AG09319 (cell line): ENCODE measurements at regions not wholly inside any gene's neighbourhood (a gene's known extent, or its start where the extent isn't known, plus 50 kb on each side); places are given as distances from the start of the nearest gene placed in this dataset.
"Not testable (repeated sequence)": the region's sequence is repeated elsewhere in the genome, so short reads cannot be mapped to it uniquely, and the experiment has no call there.

Experiments
- DNase-seq: peaks from one replicate; pipeline ENCODE4 v3.0.0-alpha.2; 2010; ENCODE audit warnings: low read depth; ENCODE audit errors: extremely low read depth
- TF ChIP-seq, protein P1 (sequence below): IDR thresholded peaks from 2 replicates; pipeline ENCODE4 v1.5.1; 2011; ENCODE audit warnings: low read depth, mild to moderate bottlenecking, inconsistent platforms, low read length, moderate library complexity

DNA sequence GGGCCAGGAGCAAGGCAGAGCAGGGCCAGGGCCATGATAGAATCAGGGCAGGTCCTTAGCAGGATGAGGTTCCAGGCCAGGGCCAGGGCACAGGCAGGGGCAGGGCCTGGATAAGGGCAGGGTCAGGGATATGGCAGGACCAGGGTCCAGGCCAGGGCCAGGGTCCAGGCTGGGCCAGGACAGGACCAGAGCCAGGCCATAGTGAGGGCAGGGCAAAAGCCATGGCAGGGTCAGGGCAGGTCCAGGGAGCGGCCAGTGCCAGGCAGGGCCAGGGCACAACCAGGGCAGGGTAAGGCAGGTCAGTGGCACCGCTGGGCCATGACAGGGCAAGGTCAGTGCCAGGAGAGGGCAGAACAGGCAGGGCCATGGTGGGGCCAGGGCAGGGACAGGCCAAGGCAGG is 152.2 kb downstream of the LIPI start:
- no peak for DNase-seq
- TF ChIP-seq, protein P1, sequence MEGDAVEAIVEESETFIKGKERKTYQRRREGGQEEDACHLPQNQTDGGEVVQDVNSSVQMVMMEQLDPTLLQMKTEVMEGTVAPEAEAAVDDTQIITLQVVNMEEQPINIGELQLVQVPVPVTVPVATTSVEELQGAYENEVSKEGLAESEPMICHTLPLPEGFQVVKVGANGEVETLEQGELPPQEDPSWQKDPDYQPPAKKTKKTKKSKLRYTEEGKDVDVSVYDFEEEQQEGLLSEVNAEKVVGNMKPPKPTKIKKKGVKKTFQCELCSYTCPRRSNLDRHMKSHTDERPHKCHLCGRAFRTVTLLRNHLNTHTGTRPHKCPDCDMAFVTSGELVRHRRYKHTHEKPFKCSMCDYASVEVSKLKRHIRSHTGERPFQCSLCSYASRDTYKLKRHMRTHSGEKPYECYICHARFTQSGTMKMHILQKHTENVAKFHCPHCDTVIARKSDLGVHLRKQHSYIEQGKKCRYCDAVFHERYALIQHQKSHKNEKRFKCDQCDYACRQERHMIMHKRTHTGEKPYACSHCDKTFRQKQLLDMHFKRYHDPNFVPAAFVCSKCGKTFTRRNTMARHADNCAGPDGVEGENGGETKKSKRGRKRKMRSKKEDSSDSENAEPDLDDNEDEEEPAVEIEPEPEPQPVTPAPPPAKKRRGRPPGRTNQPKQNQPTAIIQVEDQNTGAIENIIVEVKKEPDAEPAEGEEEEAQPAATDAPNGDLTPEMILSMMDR, result no peak

DNA sequence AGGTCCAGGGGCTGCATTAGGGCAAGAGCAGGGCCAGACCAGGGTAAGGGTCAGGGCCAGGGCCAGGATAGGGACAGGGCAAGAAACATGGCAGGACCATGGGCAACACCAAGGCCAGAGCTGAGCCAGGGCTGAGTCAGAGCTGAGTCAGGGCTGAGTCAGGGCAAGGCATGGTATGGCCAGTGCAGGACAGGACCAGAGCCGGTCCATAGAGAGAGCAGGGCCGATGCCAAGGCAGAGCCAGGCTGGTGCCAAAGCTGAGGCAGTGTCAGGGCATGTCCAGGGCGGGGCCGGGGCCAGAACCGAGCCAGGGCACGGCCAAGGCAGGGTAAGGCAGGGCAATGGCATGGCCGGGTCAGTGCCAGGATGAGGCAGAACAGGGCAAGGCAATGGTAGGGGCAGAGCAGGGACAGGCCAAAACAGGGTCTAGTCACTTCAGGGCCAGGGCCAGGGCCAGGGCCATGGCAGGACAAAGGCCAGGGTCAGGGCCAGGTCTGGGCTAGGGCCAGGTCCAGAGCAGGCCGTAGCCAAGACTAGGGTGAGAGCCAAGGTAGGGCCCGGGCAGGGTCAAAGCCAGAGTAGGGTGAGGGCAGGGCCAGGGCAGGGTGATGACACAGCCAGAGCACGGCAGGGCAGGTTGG is 152.8 kb downstream of the LIPI start:
- DNase-seq, result not testable (repeated sequence)

DNA sequence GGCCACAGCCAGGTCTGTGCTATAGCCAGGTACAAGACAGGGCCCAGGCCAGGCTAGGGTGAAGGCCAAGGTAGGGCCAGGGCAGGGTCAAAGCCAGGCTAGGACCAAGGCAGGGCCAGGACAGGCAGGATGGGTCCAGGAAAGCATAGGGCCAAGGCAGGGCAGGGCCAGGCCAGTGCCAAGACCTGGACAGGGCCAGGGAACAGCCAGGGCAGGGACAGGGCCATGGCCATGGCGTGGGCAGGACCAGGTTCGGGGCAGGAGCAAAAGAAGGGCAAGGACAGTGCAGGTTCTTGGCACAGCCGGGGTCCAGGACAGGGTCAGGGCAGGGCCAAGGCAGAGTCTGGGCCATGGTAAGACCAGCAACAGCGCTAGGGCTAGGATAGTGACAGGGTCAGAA is 153.4 kb downstream of the LIPI start:
- no peak for DNase-seq
- TF ChIP-seq, protein P1, result no peak

DNA sequence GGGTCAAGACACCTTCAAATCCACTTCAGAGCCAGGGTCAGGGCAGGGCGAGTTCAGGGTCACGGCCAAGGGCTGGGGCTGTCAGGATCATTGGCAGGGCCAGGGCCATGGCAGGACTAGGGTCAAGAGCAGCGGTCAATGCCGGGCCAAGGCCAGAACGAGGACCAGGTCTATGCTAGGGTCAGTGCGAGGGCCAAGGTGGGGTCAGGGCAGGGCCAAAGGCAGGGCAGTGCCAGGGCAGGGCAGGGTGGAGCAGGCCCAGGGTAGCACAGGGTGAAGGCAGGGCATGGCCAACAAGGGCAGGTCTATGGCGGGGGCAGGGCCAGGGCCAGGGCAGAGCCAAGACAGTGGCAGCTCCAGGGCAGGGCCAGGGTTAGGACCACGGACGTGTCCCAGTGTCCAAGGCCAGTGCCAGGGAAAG is 154.0 kb downstream of the LIPI start:
- TF ChIP-seq, protein P1, result no peak
- DNase-seq, result no peak

DNA sequence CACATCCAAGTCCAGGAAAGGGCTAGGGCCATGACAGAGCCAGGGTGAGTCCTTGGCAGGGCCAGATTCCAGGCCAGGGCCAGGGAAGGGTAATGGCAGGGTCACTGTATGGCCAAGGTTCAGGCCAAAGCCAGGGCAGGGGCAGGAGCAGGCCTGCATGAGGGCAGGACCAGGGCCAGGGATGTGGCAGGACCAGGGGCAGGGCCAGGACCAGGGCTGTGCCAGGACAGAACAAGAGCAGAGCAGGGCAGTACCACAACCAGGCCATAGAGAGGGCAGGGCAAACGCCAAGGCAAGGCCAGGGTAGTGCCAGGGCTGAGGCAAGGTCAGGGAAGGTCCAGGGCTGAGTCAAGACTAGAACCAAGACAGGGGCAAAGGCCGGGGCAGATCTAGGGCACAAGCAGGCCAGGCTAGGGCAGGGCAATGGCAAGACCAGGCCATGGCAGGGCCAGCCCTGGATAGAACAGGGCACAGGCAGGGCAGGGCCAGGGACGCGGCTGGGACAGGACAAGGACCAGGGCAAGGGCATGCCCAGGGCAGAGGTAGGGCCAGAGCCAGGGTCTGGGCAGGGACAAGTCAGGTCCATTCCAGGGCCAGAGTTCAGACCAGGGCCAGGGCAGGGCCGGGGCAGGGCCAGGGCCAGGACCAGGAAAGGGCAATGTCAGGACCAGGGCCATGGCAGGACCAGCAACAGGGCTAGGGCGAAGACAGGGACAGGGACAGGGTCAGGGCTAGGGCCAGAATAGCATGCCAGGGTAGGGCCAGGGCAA is 154.8 kb downstream of the LIPI start:
- DNase-seq, result not testable (repeated sequence)

DNA sequence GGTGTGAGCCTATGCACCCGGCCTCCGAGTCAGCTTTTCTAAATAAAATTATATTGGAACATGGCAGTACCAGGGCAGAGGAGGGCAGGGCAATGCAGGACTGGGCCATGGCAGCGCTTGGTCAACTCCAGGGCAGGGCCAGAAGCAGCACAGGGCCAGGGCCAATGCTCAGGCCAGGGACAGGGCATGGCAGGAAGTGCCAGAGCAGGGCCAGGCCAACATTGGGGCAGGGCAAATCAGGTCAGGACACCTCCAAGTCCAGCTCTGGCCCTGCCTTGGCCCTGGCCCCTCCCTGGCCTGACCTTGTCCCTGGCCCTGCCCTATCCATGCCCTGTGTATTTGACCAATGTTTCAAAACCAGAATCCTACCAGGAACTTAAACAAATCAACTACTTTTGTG is 156.1 kb downstream of the LIPI start:
- no peak for DNase-seq
- TF ChIP-seq, protein P1, result no peak

DNA sequence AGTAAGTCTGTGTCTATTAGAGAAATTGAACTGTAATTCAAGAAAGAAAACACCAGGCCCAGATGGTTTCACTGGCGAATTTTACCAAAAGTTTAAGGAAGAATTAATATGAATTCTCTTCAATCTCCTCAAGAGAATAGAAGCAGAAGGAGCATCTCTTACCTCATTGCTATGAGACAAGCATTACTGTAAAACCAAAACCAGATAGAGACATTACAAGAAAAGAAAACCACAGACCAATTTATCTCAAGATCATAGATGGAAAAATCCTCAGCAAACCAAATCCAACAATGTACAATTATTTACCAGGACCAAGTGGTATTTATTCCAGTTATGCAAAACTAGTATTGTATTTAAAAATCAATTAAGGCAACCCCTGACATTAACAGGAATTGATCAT is 160.6 kb downstream of the LIPI start:
- DNase-seq, result no peak
- TF ChIP-seq, protein P1, result no peak

DNA sequence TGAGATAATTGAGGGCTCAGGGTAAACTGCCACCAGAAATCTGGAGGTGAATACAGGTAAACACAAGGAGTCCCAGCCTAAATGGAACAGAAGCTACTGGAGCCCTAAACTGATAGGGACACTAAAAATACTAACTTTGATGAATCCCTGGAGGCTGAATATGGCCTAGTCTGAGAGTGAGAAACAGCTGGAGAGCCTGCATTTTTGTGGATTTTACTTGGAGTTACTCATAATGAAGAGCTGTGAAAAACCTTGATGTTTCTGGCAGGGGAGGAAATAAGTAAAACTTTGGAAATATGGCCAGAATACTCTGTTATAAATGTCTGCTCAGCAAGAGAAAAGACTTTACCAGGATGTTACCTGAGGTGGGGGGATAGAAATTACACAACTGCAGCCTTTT is 164.4 kb downstream of the LIPI start:
- TF ChIP-seq, protein P1, result no peak

More for the DNA sequence above, 164.4 kb downstream of the LIPI start:
- no peak for DNase-seq
